Muscle layer of duodenum (tissue), 2 donors: ENCODE measurements at regions not wholly inside any gene's neighbourhood (a gene's known extent, or its start where the extent isn't known, plus 50 kb on each side); places are given as distances from the start of the nearest gene placed in this dataset.

Source experiments
- H3K27ac ChIP-seq: one replicate; pipeline ENCODE4 v1.7.0; 2013; ENCODE audit warnings: mild to moderate bottlenecking, low read length
- H3K27me3 ChIP-seq: one replicate; pipeline ENCODE4 v1.7.0; 2013; ENCODE audit warnings: low read depth, mild to moderate bottlenecking, control low read depth, low read length
- H3K36me3 ChIP-seq, 2 donors: one replicate each; pipeline ENCODE4 v1.7.0; 2013; ENCODE audit warnings: low read length in 2 of 2, control low read depth in 1 of 2, mild to moderate bottlenecking in 1 of 2; ENCODE audit not compliant: insufficient read depth in 2 of 2, control insufficient read depth in 1 of 2
- H3K4me1 ChIP-seq, 2 donors: one replicate each; pipeline ENCODE4 v1.7.0; 2013; ENCODE audit warnings: low read length in 2 of 2, mild to moderate bottlenecking in 2 of 2, control low read depth in 1 of 2, moderate library complexity in 1 of 2; ENCODE audit not compliant: insufficient read depth in 2 of 2, control insufficient read depth in 1 of 2
- H3K4me3 ChIP-seq, 2 donors: one replicate each; pipeline ENCODE4 v1.7.0; 2013; ENCODE audit warnings: low read length in 2 of 2, low read depth in 1 of 2, mild to moderate bottlenecking in 1 of 2
- H3K9me3 ChIP-seq, 2 donors: one replicate each; pipeline ENCODE4 v1.7.0; 2013; ENCODE audit warnings: low read length in 2 of 2, control low read depth in 1 of 2, mild to moderate bottlenecking in 1 of 2; ENCODE audit not compliant: control insufficient read depth in 1 of 2
- donor health status: healthy.

GRCh38 chr2:71823526-71823925, 324.1 kb downstream of the CYP26B1 start:
- no peak overlapping the region for H3K27ac ChIP-seq
- no peaks in the 10 kb centered on the region for H3K36me3 ChIP-seq
- peaks cover 0 to 4% of the 10 kb centered on the region in 2 donors for H3K9me3 ChIP-seq
- H3K4me3 ChIP-seq: no peak overlapping the region
- H3K4me1 ChIP-seq: no peaks in the 10 kb centered on the region
- no peaks in the 10 kb centered on the region for H3K27me3 ChIP-seq

GRCh38 chr2:71822463-71822862, 325.2 kb downstream of the CYP26B1 start:
- peaks cover 0 to 4% of the 10 kb centered on the region in 2 donors for H3K9me3 ChIP-seq
- no peak overlapping the region for H3K4me3 ChIP-seq
- no peak overlapping the region for H3K27ac ChIP-seq
- no peaks in the 10 kb centered on the region for H3K4me1 ChIP-seq
- H3K27me3 ChIP-seq: no peaks in the 10 kb centered on the region
- H3K36me3 ChIP-seq: no peaks in the 10 kb centered on the region

GRCh38 chr2:71821856-71822255, 325.8 kb downstream of the CYP26B1 start:
- Histone ChIP-seq H3K27me3 (no peaks in the 10 kb centered on the region), H3K9me3 (peaks cover 0 to 4% of the 10 kb centered on the region in 2 donors), H3K4me1 (no peaks in the 10 kb centered on the region), H3K27ac (no peak overlapping the region), H3K4me3 (no peak overlapping the region), H3K36me3 (no peaks in the 10 kb centered on the region)

GRCh38 chr2:71816815-71817214, 330.8 kb downstream of the CYP26B1 start:
- no peaks in the 10 kb centered on the region for H3K36me3 ChIP-seq
- H3K27ac ChIP-seq: no peak overlapping the region
- no peaks in the 10 kb centered on the region for H3K27me3 ChIP-seq
- H3K9me3 ChIP-seq: no peaks in the 10 kb centered on the region
- H3K4me3 ChIP-seq: no peak overlapping the region
- no peaks in the 10 kb centered on the region for H3K4me1 ChIP-seq

- Histone ChIP-seq H3K9me3 (no peaks in the 10 kb centered on the region), H3K27me3 (no peaks in the 10 kb centered on the region), H3K4me3 (no peak overlapping the region), H3K27ac (no peak overlapping the region), H3K4me1 (no peaks in the 10 kb centered on the region), H3K36me3 (no peaks in the 10 kb centered on the region)
Measured at GRCh38 chr2:71815701-71816474, 331.8 kb downstream of the CYP26B1 start.

- no peak overlapping the region for H3K4me3 ChIP-seq
- H3K27ac ChIP-seq: no peak overlapping the region
- no peaks in the 10 kb centered on the region for H3K36me3 ChIP-seq
- H3K4me1 ChIP-seq: no peaks in the 10 kb centered on the region
- H3K9me3 ChIP-seq: no peaks in the 10 kb centered on the region
- no peaks in the 10 kb centered on the region for H3K27me3 ChIP-seq
Measured at GRCh38 chr2:71814885-71815284, 332.8 kb downstream of the CYP26B1 start.

GRCh38 chr2:71813807-71814470, 333.7 kb downstream of the CYP26B1 start:
- no peak overlapping the region for H3K4me3 ChIP-seq
- H3K4me1 ChIP-seq: no peaks in the 10 kb centered on the region
- no peaks in the 10 kb centered on the region for H3K27me3 ChIP-seq
- no peaks in the 10 kb centered on the region for H3K36me3 ChIP-seq
- H3K9me3 ChIP-seq: no peaks in the 10 kb centered on the region
- H3K27ac ChIP-seq: no peak overlapping the region

- peaks cover 0 to 4% of the 10 kb centered on the region in 2 donors for H3K4me1 ChIP-seq
- H3K4me3 ChIP-seq: no peak overlapping the region
- no peaks in the 10 kb centered on the region for H3K27me3 ChIP-seq
- H3K9me3 ChIP-seq: no peaks in the 10 kb centered on the region
- no peak overlapping the region for H3K27ac ChIP-seq
- no peaks in the 10 kb centered on the region for H3K36me3 ChIP-seq
Measured at GRCh38 chr2:71813315-71813714, 334.3 kb downstream of the CYP26B1 start.

GRCh38 chr2:71812736-71813135, 334.9 kb downstream of the CYP26B1 start:
- Histone ChIP-seq H3K27me3 (no peaks in the 10 kb centered on the region), H3K27ac (no peak overlapping the region), H3K4me1 (peaks cover 0 to 4% of the 10 kb centered on the region in 2 donors), H3K9me3 (no peaks in the 10 kb centered on the region), H3K4me3 (no peak overlapping the region), H3K36me3 (no peaks in the 10 kb centered on the region)

GRCh38 chr2:71811726-71812125, 335.9 kb downstream of the CYP26B1 start:
- Histone ChIP-seq H3K27ac (no peak overlapping the region), H3K4me3 (no peak overlapping the region), H3K27me3 (no peaks in the 10 kb centered on the region), H3K4me1 (peaks cover 0 to 4% of the 10 kb centered on the region in 2 donors), H3K36me3 (no peaks in the 10 kb centered on the region), H3K9me3 (no peaks in the 10 kb centered on the region)

- H3K27ac ChIP-seq: no peak overlapping the region
- H3K27me3 ChIP-seq: no peaks in the 10 kb centered on the region
Measured at GRCh38 chr2:71811157-71811556, 336.5 kb downstream of the CYP26B1 start.

More at GRCh38 chr2:71811157-71811556, 336.5 kb downstream of the CYP26B1 start:
- Histone ChIP-seq H3K36me3 (no peaks in the 10 kb centered on the region), H3K4me1 (peaks cover 0 to 4% of the 10 kb centered on the region in 2 donors), H3K4me3 (no peak overlapping the region), H3K9me3 (no peaks in the 10 kb centered on the region)
